ENCODE measurements at regions not wholly inside any gene's neighbourhood (a gene's known extent, or its start where the extent isn't known, plus 50 kb on each side); places are given as distances from the start of the nearest gene placed in this dataset.

- Histone ChIP-seq H3K79me1 (ENCODE audit: insufficient read depth, low read depth, low read length, poor library complexity, severe bottlenecking) (no peaks in the 10 kb centered on the region), H3K9ac (ENCODE audit: extremely low read depth, insufficient read length, low read length) (no peak overlapping the region), H3K23me2 (ENCODE audit: insufficient read length, low read depth, low read length, poor library complexity, severe bottlenecking) (no peaks in the 10 kb centered on the region), H3K14ac (ENCODE audit: insufficient read depth, low read length) (no peak overlapping the region), H3K4me1 (ENCODE audit: insufficient read depth, low read length) (no peaks in the 10 kb centered on the region), H3K27me3 (ENCODE audit: insufficient read depth, low read length) (no peaks in the 10 kb centered on the region), H2BK12ac (ENCODE audit: insufficient read length, low read depth, low read length) (no peak overlapping the region), H4K20me1 (ENCODE audit: control insufficient read depth, insufficient read depth, insufficient read length) (no peaks in the 10 kb centered on the region), H2BK120ac (ENCODE audit: low read depth, low read length, poor library complexity, severe bottlenecking) (no peak overlapping the region), H2BK5ac (ENCODE audit: insufficient read length, low read length) (no peak overlapping the region), H3K4me2 (ENCODE audit: insufficient read depth, insufficient read length, low read length) (no peak overlapping the region), H4K8ac (replicated peaks; ENCODE audit: insufficient read length, low read depth, low read length) (no peak overlapping the region), H2AK5ac (ENCODE audit: insufficient read length, low read length) (no peak overlapping the region), H3K56ac (ENCODE audit: insufficient read length, low read depth, low read length) (no peak overlapping the region), H4K91ac (ENCODE audit: insufficient read length, low read depth, low read length) (no peak overlapping the region), H4K5ac (ENCODE audit: insufficient read length, low read depth, low read length) (no peak overlapping the region), H3K18ac (ENCODE audit: insufficient read length, low read depth, low read length) (no peak overlapping the region), H3K79me2 (ENCODE audit: insufficient read depth, low read length) (no peaks in the 10 kb centered on the region), H3K4ac (ENCODE audit: low read depth, low read length) (no peak overlapping the region), H2BK15ac (ENCODE audit: low read depth, low read length) (no peak overlapping the region), H3K27ac (ENCODE audit: insufficient read length, low read depth, low read length) (no peak overlapping the region), H3T11ph (ENCODE audit: low read length) (no peak overlapping the region), H2BK20ac (ENCODE audit: low read depth, low read length, poor library complexity, severe bottlenecking) (no peak overlapping the region), H2AFZ (ENCODE audit: low read length) (no peak overlapping the region), H3K9me3 (ENCODE audit: control insufficient read depth, low read depth, low read length) (no peaks in the 10 kb centered on the region), H3K23ac (ENCODE audit: insufficient read length, low read depth, low read length) (no peak overlapping the region)
- H3K27me3 Mint-ChIP-seq (ENCODE audit: low read depth): peaks cover 7% of the 10 kb centered on the region
- WGBS (ENCODE audit: extremely low coverage, insufficient read length, low lambda C conversion rate): no CpG with 5 or more reads among the region's 2 CpGs
- no peak for DNase-seq
- TF ChIP-seq CTCF (conservative IDR thresholded peaks at IDR 0.05): no peak
- no peaks in the 10 kb centered on the region for H3K4me1 Mint-ChIP-seq
- no peak overlapping the region for H3K27ac Mint-ChIP-seq
- no peaks in the 10 kb centered on the region for H3K36me3 Mint-ChIP-seq (ENCODE audit: insufficient read depth in 1 of 3, low read depth in 3 of 3)
- H3K4me3 Mint-ChIP-seq: no peak overlapping the region
- no peaks in the 10 kb centered on the region for H3K9me3 Mint-ChIP-seq
These were observed 432.1 kb downstream of the MEIS1 start for GRCh38 chr2:66867063-66867441.

All from H9 (cell line).